ENCODE measurements at regions not wholly inside any gene's neighbourhood (a gene's known extent, or its start where the extent isn't known, plus 50 kb on each side); places are given as distances from the start of the nearest gene placed in this dataset.

DNA sequence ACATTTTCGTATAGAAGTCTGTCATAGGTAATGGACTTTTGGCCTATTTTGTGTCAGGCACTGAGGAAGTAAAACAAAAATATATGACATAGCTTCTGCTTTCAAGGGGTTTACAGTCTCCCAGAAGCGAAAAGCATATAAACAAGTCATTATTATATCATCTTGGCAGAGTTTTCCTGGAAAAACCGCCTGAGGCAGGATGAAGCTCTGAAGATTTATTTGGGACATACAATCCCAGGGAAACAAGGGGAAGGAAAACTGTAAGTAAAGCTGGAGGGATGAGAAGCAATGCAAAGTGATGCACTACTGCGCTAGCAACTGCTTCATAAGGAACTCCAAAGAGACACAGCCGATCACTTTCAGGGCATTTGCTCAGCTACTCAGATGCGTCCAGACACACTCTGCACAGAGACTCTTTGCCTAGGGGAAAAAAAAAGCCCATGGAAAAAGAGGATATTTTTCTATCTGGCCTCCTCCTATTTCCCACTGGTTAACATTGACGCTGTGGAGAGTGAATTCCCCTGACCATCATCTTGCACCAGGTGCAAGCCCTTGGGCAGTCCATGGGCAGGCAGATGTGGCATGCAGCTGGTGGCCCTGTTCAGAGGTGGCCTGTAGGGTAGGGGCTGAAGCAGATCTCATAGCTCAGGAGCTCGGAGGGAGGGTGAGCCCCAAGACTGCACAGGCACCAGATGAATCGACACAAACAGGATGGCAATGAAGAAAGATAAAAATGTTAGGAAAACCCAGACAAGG, 158.1 kb downstream of the METTL4 start:
- intact Hi-C loops (cut with DNase I): no loop called here
- no peaks in the 10 kb centered on the region for H3K4me1 ChIP-seq
- TF ChIP-seq, protein P1, sequence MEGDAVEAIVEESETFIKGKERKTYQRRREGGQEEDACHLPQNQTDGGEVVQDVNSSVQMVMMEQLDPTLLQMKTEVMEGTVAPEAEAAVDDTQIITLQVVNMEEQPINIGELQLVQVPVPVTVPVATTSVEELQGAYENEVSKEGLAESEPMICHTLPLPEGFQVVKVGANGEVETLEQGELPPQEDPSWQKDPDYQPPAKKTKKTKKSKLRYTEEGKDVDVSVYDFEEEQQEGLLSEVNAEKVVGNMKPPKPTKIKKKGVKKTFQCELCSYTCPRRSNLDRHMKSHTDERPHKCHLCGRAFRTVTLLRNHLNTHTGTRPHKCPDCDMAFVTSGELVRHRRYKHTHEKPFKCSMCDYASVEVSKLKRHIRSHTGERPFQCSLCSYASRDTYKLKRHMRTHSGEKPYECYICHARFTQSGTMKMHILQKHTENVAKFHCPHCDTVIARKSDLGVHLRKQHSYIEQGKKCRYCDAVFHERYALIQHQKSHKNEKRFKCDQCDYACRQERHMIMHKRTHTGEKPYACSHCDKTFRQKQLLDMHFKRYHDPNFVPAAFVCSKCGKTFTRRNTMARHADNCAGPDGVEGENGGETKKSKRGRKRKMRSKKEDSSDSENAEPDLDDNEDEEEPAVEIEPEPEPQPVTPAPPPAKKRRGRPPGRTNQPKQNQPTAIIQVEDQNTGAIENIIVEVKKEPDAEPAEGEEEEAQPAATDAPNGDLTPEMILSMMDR (IDR thresholded peaks at IDR 0.05): no peak
- no peaks in the 10 kb centered on the region for H3K36me3 ChIP-seq
- no peak overlapping the region for H3K27ac ChIP-seq
- no peaks in the 10 kb centered on the region for H3K9me3 ChIP-seq
- H3K4me3 ChIP-seq: no peak overlapping the region
- DNase-seq (ENCODE audit: low spot score in 2 of 2): no peak
- H3K27me3 ChIP-seq: no peaks in the 10 kb centered on the region

DNA sequence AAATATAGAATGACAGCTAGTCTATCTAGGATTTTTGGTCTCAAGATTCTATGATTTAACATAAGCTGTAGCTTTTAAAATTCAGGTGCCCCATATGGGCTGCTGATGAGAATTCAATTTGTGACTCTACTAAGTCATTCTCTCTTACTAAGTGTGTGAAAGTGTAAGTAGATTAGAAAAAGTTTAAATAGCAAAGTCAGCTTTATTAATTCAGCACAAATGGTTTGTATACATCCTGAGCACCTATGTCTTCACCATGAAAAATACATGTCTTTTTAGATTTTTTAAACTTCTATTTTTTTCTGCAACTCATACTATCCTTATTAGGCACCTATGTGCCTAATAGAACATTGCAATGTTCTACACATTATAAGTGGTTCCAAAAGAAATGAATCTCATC, 157.1 kb downstream of the METTL4 start:
- Histone ChIP-seq H3K36me3 (no peaks in the 10 kb centered on the region), H3K4me1 (no peaks in the 10 kb centered on the region), H3K27me3 (no peaks in the 10 kb centered on the region), H3K27ac (no peak overlapping the region), H3K4me3 (no peak overlapping the region), H3K9me3 (no peaks in the 10 kb centered on the region)
- intact Hi-C loops (cut with DNase I): no loop called here
- DNase-seq (ENCODE audit: low spot score in 2 of 2): no peak
- TF ChIP-seq, protein P1 (IDR thresholded peaks at IDR 0.05): no peak

DNA sequence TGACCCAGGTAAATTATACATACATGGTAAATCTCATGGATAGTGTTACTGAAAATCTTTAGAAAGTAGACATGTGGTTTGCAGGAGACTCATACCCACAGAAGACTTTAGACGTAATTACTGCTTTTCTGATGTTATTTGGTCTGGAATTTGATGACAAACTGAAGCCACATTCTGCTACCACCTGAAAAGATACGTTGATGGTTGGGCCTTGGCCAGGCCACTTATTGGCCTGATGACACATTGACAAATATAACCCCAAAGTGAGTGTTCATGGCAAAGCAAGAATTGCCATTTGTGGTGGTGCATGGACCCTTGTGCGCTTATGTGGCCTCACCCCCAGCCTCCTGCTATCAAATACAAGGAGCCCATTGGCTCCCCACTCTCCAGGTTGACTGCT, 155.6 kb downstream of the METTL4 start:
- no peak overlapping the region for H3K27ac ChIP-seq
- H3K4me1 ChIP-seq: no peaks in the 10 kb centered on the region
- no peak for DNase-seq (ENCODE audit: low spot score in 2 of 2)
- TF ChIP-seq, protein P1 (IDR thresholded peaks at IDR 0.05): no peak
- no peaks in the 10 kb centered on the region for H3K27me3 ChIP-seq
- H3K4me3 ChIP-seq: no peak overlapping the region
- H3K36me3 ChIP-seq: no peaks in the 10 kb centered on the region
- no peaks in the 10 kb centered on the region for H3K9me3 ChIP-seq
- intact Hi-C loops (cut with DNase I): no loop called here

DNA sequence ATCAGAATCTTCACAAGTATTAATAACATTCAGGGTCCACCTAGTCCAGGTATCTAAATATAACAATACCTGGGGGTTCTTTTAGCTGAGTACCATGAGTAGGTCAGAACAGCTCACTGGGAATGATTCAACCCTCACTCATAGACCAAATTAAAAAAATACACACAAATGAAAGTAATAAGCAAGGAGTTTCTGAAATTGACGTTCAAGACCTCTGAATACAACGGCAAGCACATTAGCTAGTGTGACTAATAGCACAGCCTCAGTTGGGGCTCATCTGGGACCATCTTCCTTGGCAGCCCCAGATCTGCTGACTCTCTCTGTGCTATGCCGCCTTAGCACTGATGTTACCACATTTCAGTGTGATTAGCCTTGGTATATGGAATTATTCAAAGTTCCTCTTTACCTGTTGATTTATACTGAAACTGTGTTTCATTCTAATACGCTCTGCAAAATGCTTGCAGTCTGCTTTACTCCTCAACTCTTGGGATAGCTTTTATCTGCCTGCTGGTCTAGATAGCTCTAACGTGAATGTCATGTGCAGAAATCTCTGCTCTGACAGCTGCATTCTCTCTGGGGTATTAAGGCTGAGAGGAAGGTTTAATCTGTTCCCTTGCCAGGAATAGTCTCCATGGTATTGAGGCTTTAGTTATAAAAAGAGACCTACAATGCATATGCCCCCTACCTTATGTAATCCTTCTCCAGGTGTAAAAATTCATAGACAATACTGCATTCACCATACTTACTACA, 153.3 kb downstream of the METTL4 start:
- no peaks in the 10 kb centered on the region for H3K36me3 ChIP-seq
- no peak overlapping the region for H3K4me3 ChIP-seq
- H3K9me3 ChIP-seq: no peaks in the 10 kb centered on the region
- DNase-seq (ENCODE audit: low spot score in 2 of 2): no peak
- no peaks in the 10 kb centered on the region for H3K27me3 ChIP-seq
- H3K27ac ChIP-seq: no peak overlapping the region
- intact Hi-C loops (cut with DNase I): no loop called here
- H3K4me1 ChIP-seq: no peaks in the 10 kb centered on the region
- TF ChIP-seq, protein P1 (IDR thresholded peaks at IDR 0.05): no peak

DNA sequence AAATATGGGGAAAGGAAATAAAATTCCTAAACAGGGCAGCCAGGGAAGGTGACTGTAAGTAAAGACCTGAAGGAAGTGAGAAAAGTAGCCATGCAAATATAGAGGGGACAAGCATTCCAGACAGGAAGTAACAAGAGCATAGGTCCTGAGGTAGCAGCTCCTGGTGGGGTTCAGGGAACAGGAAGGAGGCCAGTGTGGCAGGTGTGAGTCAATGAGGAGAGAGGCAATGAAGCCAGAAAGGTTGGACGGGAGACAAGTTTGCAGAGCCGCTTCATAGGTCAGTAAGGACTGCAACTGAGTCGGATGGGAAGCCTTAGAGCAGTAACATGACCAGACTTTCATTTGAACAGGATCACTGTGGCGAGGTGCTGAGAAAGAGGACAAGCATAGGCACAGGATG, 150.9 kb downstream of the METTL4 start:
- H3K4me1 ChIP-seq: no peaks in the 10 kb centered on the region
- intact Hi-C loops (cut with DNase I): no loop called here
- TF ChIP-seq, protein P1 (IDR thresholded peaks at IDR 0.05): no peak
- no peak overlapping the region for H3K27ac ChIP-seq
- H3K4me3 ChIP-seq: no peak overlapping the region
- no peaks in the 10 kb centered on the region for H3K36me3 ChIP-seq
- H3K27me3 ChIP-seq: no peaks in the 10 kb centered on the region
- no peaks in the 10 kb centered on the region for H3K9me3 ChIP-seq
- no peak for DNase-seq (ENCODE audit: low spot score in 2 of 2)

Measured in ascending aorta (tissue), 2 donors.